ENCODE measurements at regions not wholly inside any gene's neighbourhood (a gene's known extent, or its start where the extent isn't known, plus 50 kb on each side); places are given as distances from the start of the nearest gene placed in this dataset.

GRCh38 chr5:88938488-88938887 is 55.5 kb upstream of the MEF2C start:
- TF ChIP-seq POLR2AphosphoS5 (IDR thresholded peaks at IDR 0.05; ENCODE audit: low read depth, low read length) (no peak), POLR2A (IDR thresholded peaks at IDR 0.05; ENCODE audit: low read depth, low read length) (no peak), TAF1 (IDR thresholded peaks at IDR 0.05; ENCODE audit: borderline replicate concordance, low read depth, low read length) (no peak)

Measured in GM12892 (cell line).